GM18520 (cell line): ENCODE measurements at regions not wholly inside any gene's neighbourhood (a gene's known extent, or its start where the extent isn't known, plus 50 kb on each side); places are given as distances from the start of the nearest gene placed in this dataset.

ENCODE experiments used
- ATAC-seq: cut with Tn5 transposase; IDR thresholded peaks from one replicate; pipeline ENCODE4 v1.9.1; 2021; ENCODE audit not compliant: unreplicated experiment

GRCh38 chr3:106168962-106169750 is 300.3 kb upstream of the CBLB start:
- no peak for ATAC-seq

- no peak for ATAC-seq
Observed at GRCh38 chr3:106170636-106171035, 301.8 kb upstream of the CBLB start.

- ATAC-seq, result no peak
Observed at GRCh38 chr3:106172101-106172500, 303.3 kb upstream of the CBLB start.

GRCh38 chr3:106172780-106173179 is 304.0 kb upstream of the CBLB start:
- ATAC-seq, result peak; percentile 49

GRCh38 chr3:106175276-106175675 is 306.5 kb upstream of the CBLB start:
- ATAC-seq, result no peak

GRCh38 chr3:106176734-106177133 is 307.9 kb upstream of the CBLB start:
- ATAC-seq, result peak; percentile 75

- ATAC-seq, result no peak
Observed at GRCh38 chr3:106182950-106183511, 314.2 kb upstream of the CBLB start.

GRCh38 chr3:106183762-106184391 is 315.1 kb upstream of the CBLB start:
- no peak for ATAC-seq

- ATAC-seq, result peak; percentile 91
Observed at GRCh38 chr3:106184540-106185457, 316.0 kb upstream of the CBLB start.

GRCh38 chr3:106185949-106186348 is 317.1 kb upstream of the CBLB start:
- ATAC-seq, result no peak

GRCh38 chr3:106190296-106190695 is 321.5 kb upstream of the CBLB start:
- ATAC-seq, result no peak

GRCh38 chr3:106191211-106191610 is 322.4 kb upstream of the CBLB start:
- ATAC-seq, result no peak

GRCh38 chr3:106191913-106192312 is 323.1 kb upstream of the CBLB start:
- no peak for ATAC-seq

GRCh38 chr3:106193876-106194275 is 325.1 kb upstream of the CBLB start:
- no peak for ATAC-seq

- ATAC-seq, result no peak
Observed at GRCh38 chr3:106194726-106195125, 325.9 kb upstream of the CBLB start.

- no peak for ATAC-seq
Observed at GRCh38 chr3:106197532-106198194, 328.9 kb upstream of the CBLB start.

GRCh38 chr3:106204160-106204868 is 335.5 kb upstream of the CBLB start:
- no peak for ATAC-seq

- ATAC-seq, result peak; percentile 64
Observed at GRCh38 chr3:106206146-106206545, 337.3 kb upstream of the CBLB start.

GRCh38 chr3:106206613-106207012 is 337.8 kb upstream of the CBLB start:
- ATAC-seq, result no peak

GRCh38 chr3:106208251-106208650 is 339.4 kb upstream of the CBLB start:
- no peak for ATAC-seq
